HepG2 (cell line): ENCODE measurements at regions not wholly inside any gene's neighbourhood (a gene's known extent, or its start where the extent isn't known, plus 50 kb on each side); places are given as distances from the start of the nearest gene placed in this dataset.

Source experiments
- ATAC-seq: fragments of 200-7000 bp; cut with Tn5 transposase; 3 replicates; pipeline ENCODE4 v1.9.1; 2020; ENCODE audit warnings: mild to moderate bottlenecking, moderate library complexity
- BruUV-seq: library from RNA; stranded (reverse); fragments of 400-500 nt; replicated peaks from 2 replicates; lab custom pipeline; 2021; lab: Mats Ljungman, UMichigan
- CTCF ChIA-PET: fragments of 300-600 bp; formaldehyde crosslinking; extraction: SDS; loops from one replicate; lab custom pipeline; 2021; ENCODE audit warnings: low total read pairs, inconsistent platforms, low intra/inter-chr PET ratio; lab: Yijun Ruan, JAX
- POLR2A ChIA-PET: fragments of 350-600 bp; sonication (Branson Sonifier 250); formaldehyde crosslinking; loops from one replicate; lab custom pipeline; 2020; ENCODE audit warnings: antibody characterized with exemption, inconsistent platforms; lab: Yijun Ruan, JAX
- DNase-seq: peaks from one replicate; pipeline ENCODE4 v3.0.0-alpha.2; 2015; ENCODE audit warnings: low spot score
- FAIRE-seq: peaks from 3 replicates; lab custom pipeline; 2011; peaks lifted over from hg19 to GRCh38; lab: Jason Lieb, UNC
- H2AFZ ChIP-seq: one replicate; pipeline ENCODE4 v1.6.1; 2011; ENCODE audit warnings: low read length, inconsistent platforms
- H3K27ac ChIP-seq: fragments of 300-600 bp; 3 replicates; pipeline ENCODE4 v1.8.0; 2011; ENCODE audit warnings: mixed run types, mild to moderate bottlenecking, mixed read lengths, low read length, inconsistent platforms; ENCODE audit not compliant: insufficient read depth; ENCODE audit errors: extremely low read length
- H3K27me3 ChIP-seq, 2 experiments: fragments of 200-600 bp in 1 of 2; 2 replicates in 1 of 2; 3 replicates in 1 of 2; pipeline versions ENCODE4 v1.6.0 to v1.8.0; 2011; ENCODE audit warnings: low read length in 2 of 2, mild to moderate bottlenecking in 2 of 2, moderate library complexity in 2 of 2, inconsistent platforms in 1 of 2; ENCODE audit not compliant: insufficient read depth in 2 of 2, control insufficient read depth in 1 of 2
- H3K36me3 ChIP-seq, 2 experiments: fragments of 200-600 bp in 1 of 2; replicated peaks in 1 of 2; 2 replicates in 1 of 2; 3 replicates in 1 of 2; pipeline versions ENCODE4 v1.5.1 to v1.8.0; 2011; ENCODE audit warnings: low read length in 2 of 2, inconsistent platforms in 1 of 2; ENCODE audit not compliant: insufficient read depth in 2 of 2, control insufficient read depth in 1 of 2
- H3K4me1 ChIP-seq: 2 replicates; pipeline ENCODE4 v1.5.1; 2012; ENCODE audit warnings: low read length, inconsistent platforms; ENCODE audit not compliant: insufficient read depth
- H3K4me2 ChIP-seq: 2 replicates; pipeline ENCODE4 v1.6.0; 2011; ENCODE audit warnings: low read depth, low read length, inconsistent platforms
- H3K4me3 ChIP-seq, 3 experiments: fragments of 200-600 bp in 1 of 3; sonication (generic), shearing (Covaris generic) in 1 of 3; replicated peaks in 1 of 3; 2 replicates each; pipeline ENCODE4 v1.5.1; 2011 to 2016; ENCODE audit warnings: low read length in 3 of 3, inconsistent platforms in 2 of 3, low read depth in 2 of 3, mild to moderate bottlenecking in 2 of 3, control low read depth in 1 of 3, mixed read lengths in 1 of 3; ENCODE audit not compliant: insufficient read depth in 1 of 3
- H3K79me2 ChIP-seq: one replicate; pipeline ENCODE4 v1.6.1; 2011; ENCODE audit warnings: low read length, inconsistent platforms; ENCODE audit not compliant: insufficient read depth
- H3K9ac ChIP-seq: 2 replicates; pipeline ENCODE4 v1.6.0; 2011; ENCODE audit warnings: mild to moderate bottlenecking, low read depth, low read length, inconsistent platforms; ENCODE audit not compliant: insufficient read depth
- H3K9me3 ChIP-seq: 2 replicates; pipeline ENCODE4 v1.5.1; 2012; ENCODE audit warnings: mild to moderate bottlenecking, low read length
- H4K20me1 ChIP-seq: 2 replicates; pipeline ENCODE4 v1.6.0; 2011; ENCODE audit warnings: inconsistent platforms, mild to moderate bottlenecking, low read length, moderate library complexity; ENCODE audit not compliant: insufficient read depth
- DNMT3B ChIP-seq: conservative IDR thresholded peaks from 2 replicates; pipeline ENCODE4 v1.6.1; 2016; ENCODE audit warnings: missing biosample characterization, control low read depth
- ESRRA ChIP-seq: sonication (generic); formaldehyde crosslinking; IDR thresholded peaks from 2 replicates; pipeline ENCODE4 v1.5.1; 2020; ENCODE audit warnings: mild to moderate bottlenecking, low read depth, missing genetic modification reagents
- HNRNPLL ChIP-seq: fragments of 200-400 bp; formaldehyde crosslinking; IDR thresholded peaks from 2 replicates; pipeline ENCODE4 v1.6.1; 2017; ENCODE audit warnings: mild to moderate bottlenecking, low read depth, low read length; ENCODE audit not compliant: poor library complexity, severe bottlenecking
- MEIS2 ChIP-seq: sonication (generic); formaldehyde crosslinking; IDR thresholded peaks from 2 replicates; pipeline ENCODE4 v1.9.0; 2021; ENCODE audit warnings: mild to moderate bottlenecking, missing genetic modification reagents
- NBN ChIP-seq: fragments of 450-650 bp; conservative IDR thresholded peaks from 2 replicates; pipeline ENCODE4 v1.6.1; 2017
- SP2 ChIP-seq: sonication (generic); formaldehyde crosslinking; IDR thresholded peaks from 2 replicates; pipeline ENCODE4 v1.5.1; 2020; ENCODE audit warnings: mild to moderate bottlenecking, missing genetic modification reagents
- SPEN ChIP-seq: sonication (generic); formaldehyde crosslinking; IDR thresholded peaks from 2 replicates; pipeline ENCODE4 v1.5.1; 2020; ENCODE audit warnings: low read depth, mild to moderate bottlenecking, missing genetic modification reagents
- SRSF1 ChIP-seq: fragments of 200-400 bp; formaldehyde crosslinking; optimal IDR thresholded peaks from 2 replicates; pipeline ENCODE3; 2017; ENCODE audit warnings: mild to moderate bottlenecking, low read depth, low read length, moderate library complexity
- ZBTB20 ChIP-seq: sonication (generic); formaldehyde crosslinking; IDR thresholded peaks from 2 replicates; pipeline ENCODE4 v1.8.1; 2023; ENCODE audit warnings: missing genetic modification reagents, low read depth, mild to moderate bottlenecking, borderline replicate concordance
- WGBS: methylation state at CpG from one replicate; pipeline ENCODE4 v1.1.6; 2017; ENCODE audit warnings: low lambda C conversion rate; 5-methylcytosine and 5-hydroxymethylcytosine counted together
- in situ Hi-C: cut with HindIII; loops from 2 replicates; pipeline ENCODE4 v1.10.0; 2017; ENCODE audit warnings: low pct_unique_long_range_greater_than_20kb; ENCODE audit not compliant: extremely low pct_ligation_motif_present
- intact Hi-C: fragments of 100-400 bp; cut with micrococcal nuclease; formaldehyde crosslinking; loops from one replicate; pipeline ENCODE4 v1.10.0; 2022; ENCODE audit not compliant: unreplicated experiment
- TF ChIP-seq, protein P1 (sequence below): sonication (generic); formaldehyde crosslinking; IDR thresholded peaks from 2 replicates; pipeline ENCODE4 v1.4.0; 2020; ENCODE audit warnings: missing genetic modification reagents
- TF ChIP-seq, protein P2 (sequence below): sonication (generic); formaldehyde crosslinking; IDR thresholded peaks from 2 replicates; pipeline ENCODE4 v1.4.0; 2020; ENCODE audit warnings: missing genetic modification reagents
- TF ChIP-seq, protein P3 (sequence below): sonication (generic); formaldehyde crosslinking; IDR thresholded peaks from 2 replicates; pipeline ENCODE4 v1.5.0; 2020; ENCODE audit warnings: mild to moderate bottlenecking, missing genetic modification reagents, borderline replicate concordance

DNA sequence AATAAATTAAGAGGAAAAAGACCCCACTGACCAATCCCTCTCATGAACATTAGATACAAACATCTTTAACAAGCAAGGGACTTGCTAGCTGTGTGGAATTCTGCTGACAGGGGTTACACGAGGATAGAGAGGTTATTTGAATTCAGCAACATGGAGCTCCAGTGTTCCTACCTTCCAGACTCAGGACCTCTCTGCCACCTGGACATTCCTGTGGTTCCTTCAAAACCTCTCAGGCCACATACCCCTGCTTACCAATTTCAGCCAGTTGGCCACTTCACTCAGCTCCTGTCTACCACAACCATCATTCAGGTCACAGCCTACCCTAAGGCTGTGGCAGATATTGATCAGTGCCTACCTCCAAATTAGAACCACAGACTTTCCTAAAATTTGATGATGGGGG, 147.5 kb downstream of the RRAGC start:
- BruUV-seq: no TSS peak
- Histone ChIP-seq H3K4me3 (no peak overlapping the region), H4K20me1 (no peaks in the 10 kb centered on the region), H3K36me3 (no peaks in the 10 kb centered on the region), H3K9me3 (no peaks in the 10 kb centered on the region), H3K27ac (no peak overlapping the region), H3K27me3 (0 out of 5 replicates have a peak, but pooled peaks cover 0 to 5% of the 10 kb centered on the region in 2 experiments), H3K4me1 (no peaks in the 10 kb centered on the region), H3K79me2 (no peaks in the 10 kb centered on the region), H3K9ac (no peak overlapping the region), H2AFZ (no peak overlapping the region), H3K4me2 (no peak overlapping the region)
- DNase-seq: no peak
- in situ Hi-C loops (no loop called here), intact Hi-C loops (no loop called here)
- no peak for FAIRE-seq
- no peak for ATAC-seq
- TF ChIP-seq, protein P1, sequence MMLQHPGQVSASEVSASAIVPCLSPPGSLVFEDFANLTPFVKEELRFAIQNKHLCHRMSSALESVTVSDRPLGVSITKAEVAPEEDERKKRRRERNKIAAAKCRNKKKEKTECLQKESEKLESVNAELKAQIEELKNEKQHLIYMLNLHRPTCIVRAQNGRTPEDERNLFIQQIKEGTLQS (CRISPR knock-in tag): no peak
- TF ChIP-seq MEIS2 (CRISPR knock-in tag) (no peak), SRSF1 (no peak)
- ChIA-PET POLR2A (no interaction called here), CTCF (no interaction called here)
- WGBS: 0% methylated on average over 1 of the region's 1 CpG

DNA sequence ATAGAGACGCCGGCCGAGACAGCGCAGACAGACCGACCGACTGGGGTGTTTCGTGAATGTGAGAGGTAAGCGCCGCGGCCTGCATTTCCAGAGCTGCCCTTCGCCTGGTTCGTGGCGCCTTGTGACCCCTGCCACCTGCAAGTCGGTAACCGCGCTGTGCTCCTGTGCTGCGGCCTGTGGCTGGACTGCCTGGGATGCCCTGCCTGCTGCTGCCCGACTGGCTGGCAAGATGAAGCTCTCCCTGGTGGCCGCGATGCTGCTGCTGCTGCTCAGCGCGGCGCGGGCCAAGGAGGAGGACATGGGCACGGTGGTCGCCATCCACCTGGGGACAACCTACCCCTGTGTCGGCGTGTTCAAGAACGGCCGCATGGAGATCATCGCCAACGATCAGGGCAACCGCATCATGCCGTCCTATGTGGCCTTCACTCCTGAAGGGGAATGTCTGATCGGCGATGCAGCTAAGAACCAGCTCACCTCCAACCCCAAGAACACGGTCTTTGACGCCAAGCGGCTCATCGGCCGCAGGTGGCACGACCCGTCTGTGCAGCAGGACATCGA, 150.8 kb downstream of the RRAGC start:
- no peak for ATAC-seq
- H3K9ac ChIP-seq: no peak overlapping the region
- H3K4me2 ChIP-seq: no peak overlapping the region
- H3K4me1 ChIP-seq: no peaks in the 10 kb centered on the region
- POLR2A ChIA-PET: no interaction called here
- FAIRE-seq: no peak
- no peak overlapping the region for H2AFZ ChIP-seq
- 74% methylated on average over 26 of the region's 44 CpGs for WGBS
- H3K36me3 ChIP-seq: no peaks in the 10 kb centered on the region
- in situ Hi-C loops (no loop called here), intact Hi-C loops (no loop called here)
- BruUV-seq: no TSS peak
- peaks cover 6% of the 10 kb centered on the region; the same call in 1 of the 2 replicates for H3K9me3 ChIP-seq
- no peak overlapping the region for H3K4me3 ChIP-seq
- no peak overlapping the region for H3K27ac ChIP-seq
- no peaks in the 10 kb centered on the region for H4K20me1 ChIP-seq
- H3K79me2 ChIP-seq: no peaks in the 10 kb centered on the region
- 0 out of 5 replicates have a peak, but pooled peaks cover 0 to 5% of the 10 kb centered on the region in 2 experiments for H3K27me3 ChIP-seq
- DNase-seq: no peak
- CTCF ChIA-PET: no interaction called here
- TF ChIP-seq SP2 (CRISPR knock-in tag) (no peak), SPEN (CRISPR knock-in tag) (no peak), ESRRA (CRISPR knock-in tag) (no peak), NBN (no peak), ZBTB20 (CRISPR knock-in tag) (no peak), HNRNPLL (no peak), DNMT3B (CRISPR knock-in tag) (no peak), SRSF1 (no peak)
- TF ChIP-seq, protein P2, sequence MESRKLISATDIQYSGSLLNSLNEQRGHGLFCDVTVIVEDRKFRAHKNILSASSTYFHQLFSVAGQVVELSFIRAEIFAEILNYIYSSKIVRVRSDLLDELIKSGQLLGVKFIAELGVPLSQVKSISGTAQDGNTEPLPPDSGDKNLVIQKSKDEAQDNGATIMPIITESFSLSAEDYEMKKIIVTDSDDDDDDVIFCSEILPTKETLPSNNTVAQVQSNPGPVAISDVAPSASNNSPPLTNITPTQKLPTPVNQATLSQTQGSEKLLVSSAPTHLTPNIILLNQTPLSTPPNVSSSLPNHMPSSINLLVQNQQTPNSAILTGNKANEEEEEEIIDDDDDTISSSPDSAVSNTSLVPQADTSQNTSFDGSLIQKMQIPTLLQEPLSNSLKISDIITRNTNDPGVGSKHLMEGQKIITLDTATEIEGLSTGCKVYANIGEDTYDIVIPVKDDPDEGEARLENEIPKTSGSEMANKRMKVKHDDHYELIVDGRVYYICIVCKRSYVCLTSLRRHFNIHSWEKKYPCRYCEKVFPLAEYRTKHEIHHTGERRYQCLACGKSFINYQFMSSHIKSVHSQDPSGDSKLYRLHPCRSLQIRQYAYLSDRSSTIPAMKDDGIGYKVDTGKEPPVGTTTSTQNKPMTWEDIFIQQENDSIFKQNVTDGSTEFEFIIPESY: no peak
- TF ChIP-seq, protein P3, sequence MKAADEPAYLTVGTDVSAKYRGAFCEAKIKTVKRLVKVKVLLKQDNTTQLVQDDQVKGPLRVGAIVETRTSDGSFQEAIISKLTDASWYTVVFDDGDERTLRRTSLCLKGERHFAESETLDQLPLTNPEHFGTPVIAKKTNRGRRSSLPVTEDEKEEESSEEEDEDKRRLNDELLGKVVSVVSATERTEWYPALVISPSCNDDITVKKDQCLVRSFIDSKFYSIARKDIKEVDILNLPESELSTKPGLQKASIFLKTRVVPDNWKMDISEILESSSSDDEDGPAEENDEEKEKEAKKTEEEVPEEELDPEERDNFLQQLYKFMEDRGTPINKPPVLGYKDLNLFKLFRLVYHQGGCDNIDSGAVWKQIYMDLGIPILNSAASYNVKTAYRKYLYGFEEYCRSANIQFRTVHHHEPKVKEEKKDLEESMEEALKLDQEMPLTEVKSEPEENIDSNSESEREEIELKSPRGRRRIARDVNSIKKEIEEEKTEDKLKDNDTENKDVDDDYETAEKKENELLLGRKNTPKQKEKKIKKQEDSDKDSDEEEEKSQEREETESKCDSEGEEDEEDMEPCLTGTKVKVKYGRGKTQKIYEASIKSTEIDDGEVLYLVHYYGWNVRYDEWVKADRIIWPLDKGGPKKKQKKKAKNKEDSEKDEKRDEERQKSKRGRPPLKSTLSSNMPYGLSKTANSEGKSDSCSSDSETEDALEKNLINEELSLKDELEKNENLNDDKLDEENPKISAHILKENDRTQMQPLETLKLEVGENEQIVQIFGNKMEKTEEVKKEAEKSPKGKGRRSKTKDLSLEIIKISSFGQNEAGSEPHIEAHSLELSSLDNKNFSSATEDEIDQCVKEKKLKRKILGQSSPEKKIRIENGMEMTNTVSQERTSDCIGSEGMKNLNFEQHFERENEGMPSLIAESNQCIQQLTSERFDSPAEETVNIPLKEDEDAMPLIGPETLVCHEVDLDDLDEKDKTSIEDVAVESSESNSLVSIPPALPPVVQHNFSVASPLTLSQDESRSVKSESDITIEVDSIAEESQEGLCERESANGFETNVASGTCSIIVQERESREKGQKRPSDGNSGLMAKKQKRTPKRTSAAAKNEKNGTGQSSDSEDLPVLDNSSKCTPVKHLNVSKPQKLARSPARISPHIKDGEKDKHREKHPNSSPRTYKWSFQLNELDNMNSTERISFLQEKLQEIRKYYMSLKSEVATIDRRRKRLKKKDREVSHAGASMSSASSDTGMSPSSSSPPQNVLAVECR (CRISPR knock-in tag): no peak
